ENCODE measurements at regions not wholly inside any gene's neighbourhood (a gene's known extent, or its start where the extent isn't known, plus 50 kb on each side); places are given as distances from the start of the nearest gene placed in this dataset.
A peak's percentile ranks its signal among the peaks of the same experiment; 100 is the strongest.
"Not testable (repeated sequence)": the region's sequence is repeated elsewhere in the genome, so short reads cannot be mapped to it uniquely, and the experiment has no call there.

DNA sequence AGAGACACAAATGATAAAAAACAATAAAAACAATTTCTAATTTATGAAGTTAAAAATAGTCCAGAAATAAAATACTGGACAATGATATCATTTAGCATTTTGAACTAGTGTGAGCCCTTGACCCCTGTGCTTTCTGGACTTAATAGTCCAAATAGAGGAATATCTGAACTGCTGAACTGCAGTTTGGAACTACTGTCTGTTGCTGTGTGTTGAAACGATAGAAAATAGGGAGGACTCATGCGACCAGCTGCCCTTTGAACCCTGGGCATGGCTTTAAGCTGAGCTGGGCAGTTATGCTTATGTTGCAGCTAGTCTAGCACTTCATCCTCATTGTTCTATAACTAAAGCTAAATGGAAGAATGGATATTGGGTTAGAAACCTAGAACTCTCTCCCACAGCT, 99.5 kb downstream of the FMR1NB start:
- DNase-seq (ENCODE audit: low spot score) = no peak
- peak; percentile 88 for ATAC-seq

GRCh38 chrX:148084611-148085010, 103.5 kb downstream of the FMR1NB start:
- ATAC-seq = no peak
- no peak for DNase-seq (ENCODE audit: low spot score)

DNA sequence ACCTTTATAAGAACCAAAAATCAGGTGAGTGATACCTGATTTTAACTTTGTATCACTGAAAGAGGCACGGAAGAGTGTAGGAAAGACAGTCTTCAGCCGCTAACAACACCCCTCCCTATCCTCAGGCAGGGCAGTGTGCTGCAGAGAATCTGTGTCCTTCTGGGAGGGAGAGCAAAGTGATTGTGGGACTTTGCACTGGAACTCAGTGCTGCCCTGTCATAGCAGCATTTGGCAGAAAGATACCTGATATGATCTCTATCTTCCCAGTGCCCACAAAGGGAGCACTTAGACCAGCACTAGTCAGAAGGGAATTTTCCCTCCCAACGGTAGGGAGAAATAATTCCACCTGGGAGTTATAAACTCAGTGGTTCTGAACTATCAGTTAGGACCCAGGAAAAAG, 139.0 kb downstream of the FMR1NB start:
- ATAC-seq (peak; percentile 73), DNase-seq (ENCODE audit: low spot score) (no peak)

- DNase-seq (ENCODE audit: low spot score) (no peak), ATAC-seq (no peak)
Measured at GRCh38 chrX:148120999-148121623, 140.0 kb downstream of the FMR1NB start.

- DNase-seq (ENCODE audit: low spot score); ATAC-seq: not testable (repeated sequence)
Measured at GRCh38 chrX:148128872-148129505, 147.9 kb downstream of the FMR1NB start.

GRCh38 chrX:148133105-148133725, 152.1 kb downstream of the FMR1NB start:
- ATAC-seq (no peak), DNase-seq (ENCODE audit: low spot score) (no peak)

DNA sequence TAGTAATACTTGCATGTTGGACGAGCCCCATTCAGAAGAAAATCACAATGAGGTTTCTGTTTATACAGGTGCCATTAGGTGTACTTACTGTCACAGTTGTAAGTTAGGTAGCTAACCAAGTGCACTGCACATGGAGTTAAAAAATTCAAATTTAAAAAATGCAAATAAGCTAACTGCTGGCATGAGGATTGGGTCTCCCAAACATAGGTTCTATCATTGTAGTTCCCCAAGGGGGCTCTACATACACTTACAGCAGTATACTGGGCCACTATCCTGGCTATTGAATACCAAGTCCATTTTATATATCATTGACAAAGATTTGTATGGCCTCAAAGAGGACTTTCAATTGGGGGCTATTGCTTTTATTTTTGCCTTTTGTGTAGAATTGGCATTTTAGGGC, 153.4 kb downstream of the FMR1NB start:
- no peak for ATAC-seq
- no peak for DNase-seq (ENCODE audit: low spot score)

DNA sequence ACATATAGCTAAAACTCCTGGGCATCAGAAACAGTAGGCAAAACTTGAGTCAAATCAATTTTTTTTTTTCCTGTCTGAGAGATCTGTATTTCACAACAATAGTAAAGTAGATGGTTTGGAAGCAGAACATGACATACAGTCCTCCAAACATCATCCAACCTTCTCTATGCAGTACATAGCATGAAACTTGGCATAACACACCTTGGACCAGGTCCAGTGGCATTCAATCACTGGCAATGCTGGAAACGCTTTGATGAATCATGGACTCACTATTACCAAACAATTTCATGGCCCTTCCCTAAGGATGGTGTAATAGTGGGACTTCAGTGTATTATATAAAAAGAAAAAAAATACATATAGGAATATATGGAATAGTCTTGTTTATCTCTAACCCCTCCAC, 154.6 kb downstream of the FMR1NB start:
- no peak for ATAC-seq

GRCh38 chrX:148146121-148146520, 165.0 kb downstream of the FMR1NB start:
- DNase-seq (ENCODE audit: low spot score) (no peak), ATAC-seq (no peak)

More for the DNA sequence above, 154.6 kb downstream of the FMR1NB start:
- DNase-seq (ENCODE audit: low spot score) = no peak

DNA sequence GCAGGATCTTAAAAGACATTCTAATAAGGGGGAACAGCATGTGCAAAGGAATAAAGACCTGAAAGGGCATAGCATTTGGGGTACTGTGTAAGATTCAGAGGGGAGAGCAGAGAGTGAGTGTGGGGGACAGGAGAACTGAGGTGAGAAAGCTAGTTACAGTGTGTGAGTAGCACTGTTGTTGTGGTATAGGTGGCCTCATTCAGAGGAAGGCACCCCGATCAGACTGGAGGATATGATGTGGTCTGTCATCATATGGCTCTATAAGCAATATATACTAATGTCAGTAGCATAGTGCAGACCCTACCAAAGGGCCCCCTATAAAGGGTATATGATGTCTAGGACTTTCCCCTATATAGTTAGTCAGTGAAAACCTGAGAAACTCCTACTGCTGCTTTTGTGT, 175.8 kb downstream of the FMR1NB start:
- DNase-seq (ENCODE audit: low spot score) = no peak
- ATAC-seq = no peak

GRCh38 chrX:148159796-148160195, 178.7 kb downstream of the FMR1NB start:
- ATAC-seq (no peak), DNase-seq (ENCODE audit: low spot score) (no peak)

DNA sequence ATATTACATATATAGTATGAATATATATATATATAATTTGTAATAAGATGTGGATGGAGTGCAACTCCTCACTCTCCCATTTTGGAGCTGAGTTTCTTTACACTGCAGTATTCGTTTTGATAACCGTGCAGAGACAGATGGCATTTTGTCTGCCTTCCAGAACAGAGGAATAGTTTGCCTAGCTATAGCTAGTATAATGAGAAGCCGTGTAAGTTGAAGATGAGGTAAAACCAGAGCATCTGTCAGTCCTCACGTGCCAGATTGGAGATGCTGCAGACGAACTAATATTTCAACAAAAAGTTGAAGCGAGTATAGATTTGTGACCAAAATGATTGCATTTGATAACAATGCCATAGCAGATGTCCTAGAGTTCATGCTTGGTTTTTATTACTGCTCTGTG, 180.6 kb downstream of the FMR1NB start:
- ATAC-seq (no peak), DNase-seq (ENCODE audit: low spot score) (no peak)

DNA sequence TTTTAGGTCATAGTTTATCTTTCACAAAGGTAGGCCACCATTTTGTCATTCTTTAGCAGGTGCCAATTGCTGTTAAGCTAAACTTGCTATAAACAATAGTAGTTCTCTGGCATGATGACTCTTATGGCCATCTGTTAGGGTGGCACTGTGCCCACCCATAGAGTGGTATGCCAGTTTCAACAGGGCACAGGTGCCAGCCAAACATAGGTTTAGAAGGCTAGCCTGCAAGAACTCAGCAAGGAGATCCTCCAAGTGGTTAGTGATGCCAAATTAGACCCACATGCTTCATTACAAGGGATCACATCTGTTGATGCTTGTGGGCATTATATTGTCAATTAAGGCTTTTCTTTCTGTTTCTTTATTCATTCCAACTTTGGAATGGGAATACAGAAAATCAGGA, 204.5 kb downstream of the FMR1NB start:
- ATAC-seq (no peak), DNase-seq (ENCODE audit: low spot score) (no peak)

DNA sequence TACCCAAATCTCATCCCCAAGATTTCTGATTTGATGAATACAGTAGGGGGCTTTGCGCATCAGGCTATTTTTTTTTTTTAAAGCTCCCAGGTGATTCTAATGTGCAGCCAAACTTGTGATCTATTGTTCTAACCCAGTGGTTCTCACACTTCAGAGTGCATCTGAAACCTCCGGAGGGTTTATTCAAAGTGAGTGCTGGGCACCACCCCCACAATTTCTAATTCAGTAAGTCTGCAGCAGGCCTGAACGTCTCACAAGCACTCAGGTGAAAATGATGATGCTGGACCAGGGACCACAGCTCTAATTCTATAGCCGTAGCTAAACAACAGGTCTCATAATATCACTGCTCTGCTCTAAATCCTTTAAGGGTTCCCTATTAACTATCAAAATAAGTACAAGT, 211.4 kb downstream of the FMR1NB start:
- DNase-seq (ENCODE audit: low spot score) (no peak), ATAC-seq (no peak)

DNA sequence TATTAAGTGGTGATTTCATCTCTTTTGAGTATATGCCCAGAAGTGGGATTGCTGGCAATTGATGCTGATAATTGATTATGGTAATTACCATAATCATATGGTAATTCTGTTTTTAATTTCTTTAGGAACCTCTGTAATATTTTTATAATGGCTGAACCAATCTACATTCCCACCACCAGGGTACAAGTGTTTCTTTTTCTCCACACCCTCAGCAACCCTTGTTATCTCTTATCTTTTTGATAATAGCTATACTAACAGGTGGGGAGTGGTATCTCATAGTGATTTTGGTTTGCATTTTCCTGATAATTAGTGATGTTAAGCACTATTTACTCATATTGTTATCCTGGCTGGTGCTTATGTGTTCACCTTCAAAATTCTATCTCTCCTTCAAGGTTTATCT, 212.6 kb downstream of the FMR1NB start:
- ATAC-seq (no peak), DNase-seq (ENCODE audit: low spot score) (no peak)

DNA sequence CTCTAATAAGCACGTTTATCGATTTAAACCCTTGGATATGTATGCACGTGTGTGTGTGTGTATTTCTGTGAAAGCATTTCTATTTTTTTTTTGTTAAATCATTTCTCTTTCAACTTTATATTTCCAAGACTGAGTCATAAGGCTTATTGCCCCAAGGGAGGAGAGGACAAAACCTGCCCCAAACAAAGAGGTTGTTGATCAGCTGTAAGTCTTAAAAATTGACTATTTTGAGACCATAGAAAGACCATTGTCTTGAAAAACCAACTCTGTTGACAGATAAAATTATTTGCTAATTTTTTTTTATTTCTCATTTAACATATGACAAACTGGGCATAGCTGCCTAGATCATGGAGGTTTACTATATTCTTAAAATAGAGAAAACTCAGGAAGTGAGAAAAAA, 222.4 kb downstream of the FMR1NB start:
- no peak for ATAC-seq
- no peak for DNase-seq (ENCODE audit: low spot score)

DNA sequence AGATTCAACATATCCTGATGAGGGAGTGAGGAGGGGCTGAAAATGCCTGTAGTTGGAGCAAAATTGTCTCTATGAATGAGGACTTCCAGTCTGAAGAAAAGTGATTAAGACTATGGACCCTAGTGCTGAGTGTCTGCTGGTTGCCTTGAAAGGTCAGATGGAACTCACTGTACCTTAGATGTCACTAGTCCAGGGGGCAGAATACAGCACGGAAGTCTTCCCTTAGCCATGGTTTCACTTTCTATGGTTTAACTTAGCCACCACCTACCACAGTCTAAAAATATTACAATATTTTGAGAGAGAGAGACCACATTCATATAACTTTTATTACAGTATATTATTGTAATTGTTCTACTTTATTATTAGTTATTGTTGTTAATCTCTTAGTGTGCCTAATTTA, 223.1 kb downstream of the FMR1NB start:
- no peak for ATAC-seq
- no peak for DNase-seq (ENCODE audit: low spot score)

DNA sequence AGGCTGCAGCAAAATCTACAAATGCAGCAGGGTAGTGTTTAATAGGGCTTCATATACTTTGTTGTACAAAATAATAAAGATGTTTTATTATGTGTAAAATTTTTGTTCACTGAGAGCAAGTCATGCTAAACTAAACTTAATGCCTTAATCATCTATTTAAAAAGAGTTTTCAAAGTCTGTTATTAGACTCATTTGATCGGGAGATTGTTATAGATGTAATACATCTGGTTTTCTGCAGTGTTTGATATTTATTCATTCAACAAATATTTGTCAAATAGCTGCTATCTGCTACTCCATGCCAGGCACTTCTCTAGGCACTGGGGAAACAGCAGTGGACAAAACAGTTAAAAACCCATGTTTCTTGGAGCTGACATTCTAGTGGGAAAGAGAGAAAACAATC, 233.6 kb downstream of the FMR1NB start:
- ATAC-seq (no peak), DNase-seq (ENCODE audit: low spot score) (no peak)

- ATAC-seq = no peak
- no peak for DNase-seq (ENCODE audit: low spot score)
Measured at GRCh38 chrX:148215726-148216125, 234.6 kb downstream of the FMR1NB start.

DNA sequence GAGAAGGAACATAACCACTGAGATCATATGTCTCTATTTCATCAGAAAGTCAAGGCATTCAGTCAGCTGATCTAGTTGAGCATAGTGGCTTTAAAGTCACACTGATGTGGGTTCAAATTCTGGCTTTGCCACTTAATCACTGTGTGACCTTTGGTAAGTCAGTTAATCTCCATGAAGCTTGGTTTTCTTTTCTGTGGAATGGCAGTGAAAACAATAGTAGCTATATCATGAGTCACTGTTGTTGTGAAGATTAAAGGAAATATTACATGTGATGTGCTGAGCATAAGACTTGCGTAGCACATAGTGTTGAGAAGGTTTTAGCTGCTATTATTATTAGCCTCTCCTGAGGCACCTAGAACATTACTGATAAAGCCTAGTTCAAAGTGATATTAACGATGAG, 242.2 kb downstream of the FMR1NB start:
- DNase-seq (ENCODE audit: low spot score) = no peak
- ATAC-seq = no peak

DNA sequence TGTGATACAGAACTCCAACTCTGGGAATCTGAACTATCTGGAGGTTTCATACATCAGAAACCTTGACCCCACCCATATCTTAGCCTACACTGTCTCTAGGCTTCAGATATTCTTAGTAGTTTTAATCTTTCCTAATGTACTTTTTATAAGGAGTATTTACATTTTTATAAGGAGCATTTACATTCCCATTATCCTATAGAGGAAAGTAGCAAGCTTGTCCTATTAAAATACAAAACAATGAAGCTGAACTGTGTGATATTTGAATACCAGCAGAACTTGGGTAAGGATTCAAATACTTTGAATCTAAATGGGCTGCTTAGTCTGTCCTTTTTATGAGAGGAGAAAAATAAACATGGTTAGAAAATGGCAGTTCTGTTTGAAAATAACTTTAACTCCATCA, 247.4 kb downstream of the FMR1NB start:
- ATAC-seq (no peak), DNase-seq (ENCODE audit: low spot score) (no peak)

GRCh38 chrX:148229801-148230303, 248.7 kb downstream of the FMR1NB start:
- DNase-seq (ENCODE audit: low spot score) (no peak), ATAC-seq (no peak)
